T1000 (cell line): ENCODE measurements at regions not wholly inside any gene's neighbourhood (a gene's known extent, or its start where the extent isn't known, plus 50 kb on each side); places are given as distances from the start of the nearest gene placed in this dataset.
"Not testable (repeated sequence)": the region's sequence is repeated elsewhere in the genome, so short reads cannot be mapped to it uniquely, and the experiment has no call there.

ENCODE experiments used
- DNase-seq: peaks from one replicate; lab custom pipeline; 2025; ENCODE audit warnings: mixed read lengths; lab: John Stamatoyannopoulos, UW

GRCh38 chr10:90250784-90251183, 549.4 kb downstream of the KIF20B start:
- DNase-seq, result not testable (repeated sequence)

GRCh38 chr10:90269699-90270098, 568.3 kb downstream of the KIF20B start:
- DNase-seq, result no peak

- DNase-seq, result no peak
These were observed 573.5 kb downstream of the KIF20B start for GRCh38 chr10:90274721-90275468.

GRCh38 chr10:90276894-90277475, 575.6 kb downstream of the KIF20B start:
- no peak for DNase-seq

- no peak for DNase-seq
These were observed 571.4 kb downstream of the HTR7 start for GRCh38 chr10:90286406-90286805.

GRCh38 chr10:90286941-90287340, 570.9 kb downstream of the HTR7 start:
- no peak for DNase-seq

GRCh38 chr10:90288391-90288933, 569.4 kb downstream of the HTR7 start:
- DNase-seq, result no peak

- DNase-seq, result no peak
These were observed 568.8 kb downstream of the HTR7 start for GRCh38 chr10:90289037-90289436.

GRCh38 chr10:90293616-90294015, 564.2 kb downstream of the HTR7 start:
- no peak for DNase-seq

GRCh38 chr10:90294821-90295540, 562.9 kb downstream of the HTR7 start:
- not testable (repeated sequence) for DNase-seq

GRCh38 chr10:90302031-90302430, 555.8 kb downstream of the HTR7 start:
- not testable (repeated sequence) for DNase-seq

GRCh38 chr10:90302758-90303481, 554.9 kb downstream of the HTR7 start:
- no peak for DNase-seq

GRCh38 chr10:90304533-90304932, 553.3 kb downstream of the HTR7 start:
- no peak for DNase-seq

- DNase-seq, result no peak
These were observed 551.7 kb downstream of the HTR7 start for GRCh38 chr10:90306187-90306586.

- DNase-seq, result no peak
These were observed 549.6 kb downstream of the HTR7 start for GRCh38 chr10:90308223-90308622.

GRCh38 chr10:90313576-90314325, 544.1 kb downstream of the HTR7 start:
- no peak for DNase-seq

- DNase-seq, result no peak
These were observed 543.1 kb downstream of the HTR7 start for GRCh38 chr10:90314718-90315117.

GRCh38 chr10:90317172-90317571, 540.7 kb downstream of the HTR7 start:
- no peak for DNase-seq

- no peak for DNase-seq
These were observed 539.2 kb downstream of the HTR7 start for GRCh38 chr10:90318659-90319058.

- peak; percentile 45 for DNase-seq
These were observed 538.5 kb downstream of the HTR7 start for GRCh38 chr10:90319188-90319914.
